MM.1S (cell line): ENCODE measurements at regions not wholly inside any gene's neighbourhood (a gene's known extent, or its start where the extent isn't known, plus 50 kb on each side); places are given as distances from the start of the nearest gene placed in this dataset.

Experiments
- DNase-seq: peaks from one replicate; pipeline ENCODE4 v3.0.0-alpha.2; 2015
- H2AFZ ChIP-seq: fragments of 300-600 bp; sonication (generic); 2 replicates; pipeline ENCODE4 v1.6.0; 2016; ENCODE audit warnings: antibody characterized with exemption, low read length
- H3F3A ChIP-seq: fragments of 300-600 bp; sonication (generic); 2 replicates; pipeline ENCODE4 v1.6.1; 2016; ENCODE audit warnings: mild to moderate bottlenecking, antibody characterized with exemption, low read length, moderate library complexity, mixed read lengths; ENCODE audit not compliant: insufficient read depth
- H3K27ac ChIP-seq: fragments of 300-600 bp; sonication (generic); 2 replicates; pipeline ENCODE4 v1.5.1; 2016; ENCODE audit warnings: mild to moderate bottlenecking, low read length
- H3K27me3 ChIP-seq: fragments of 300-600 bp; sonication (generic); replicated peaks from 2 replicates; pipeline ENCODE4 v1.6.0; 2016; ENCODE audit warnings: low read length; ENCODE audit not compliant: insufficient read depth
- H3K36me3 ChIP-seq: fragments of 300-600 bp; sonication (generic); replicated peaks from 2 replicates; pipeline ENCODE4 v1.6.1; 2016; ENCODE audit warnings: mild to moderate bottlenecking, low read length, mixed read lengths; ENCODE audit not compliant: insufficient read depth
- H3K4me1 ChIP-seq: fragments of 300-600 bp; sonication (generic); 2 replicates; pipeline ENCODE4 v1.6.1; 2016; ENCODE audit warnings: low read length, mixed read lengths
- H3K4me2 ChIP-seq: fragments of 300-600 bp; sonication (generic); 2 replicates; pipeline ENCODE4 v1.6.0; 2016; ENCODE audit warnings: low read depth, low read length
- H3K4me3 ChIP-seq: fragments of 300-600 bp; sonication (generic); 2 replicates; pipeline ENCODE4 v1.5.1; 2016; ENCODE audit warnings: low read length, mixed read lengths
- H3K79me2 ChIP-seq: fragments of 300-600 bp; sonication (generic); 2 replicates; pipeline ENCODE4 v1.6.1; 2016; ENCODE audit warnings: mixed run types, low read length, mixed read lengths
- H3K9ac ChIP-seq: fragments of 300-600 bp; sonication (generic); 2 replicates; pipeline ENCODE4 v1.6.1; 2016; ENCODE audit warnings: low read length, mixed read lengths
- H3K9me2 ChIP-seq: fragments of 300-600 bp; sonication (generic); replicated peaks from 2 replicates; pipeline ENCODE4 v1.6.1; 2016; ENCODE audit warnings: mild to moderate bottlenecking, low read length, mixed read lengths; ENCODE audit not compliant: insufficient read depth
- H3K9me3 ChIP-seq: fragments of 300-600 bp; sonication (generic); replicated peaks from 2 replicates; pipeline ENCODE4 v1.6.1; 2016; ENCODE audit warnings: mild to moderate bottlenecking, low read length, mixed read lengths; ENCODE audit not compliant: insufficient read depth
- H4K20me1 ChIP-seq: fragments of 300-600 bp; sonication (generic); 2 replicates; pipeline ENCODE4 v1.6.1; 2016; ENCODE audit warnings: mild to moderate bottlenecking, low read length, moderate library complexity, mixed read lengths; ENCODE audit not compliant: insufficient read depth
- EZH2 ChIP-seq: fragments of 300-600 bp; sonication (generic); optimal IDR thresholded peaks from 2 replicates; pipeline ENCODE3; 2017; ENCODE audit warnings: low read depth, mild to moderate bottlenecking, antibody characterized with exemption, low read length, mixed read lengths
- EZH2phosphoT487 ChIP-seq: fragments of 300-600 bp; sonication (generic); IDR thresholded peaks from 2 replicates; pipeline ENCODE4 v1.6.1; 2018; ENCODE audit warnings: antibody characterized with exemption, low read length
- TF ChIP-seq, protein P1 (sequence below): fragments of 300-600 bp; sonication (generic); IDR thresholded peaks from 2 replicates; pipeline ENCODE4 v1.5.1; 2016; ENCODE audit warnings: antibody characterized with exemption, low read length, mixed read lengths

DNA sequence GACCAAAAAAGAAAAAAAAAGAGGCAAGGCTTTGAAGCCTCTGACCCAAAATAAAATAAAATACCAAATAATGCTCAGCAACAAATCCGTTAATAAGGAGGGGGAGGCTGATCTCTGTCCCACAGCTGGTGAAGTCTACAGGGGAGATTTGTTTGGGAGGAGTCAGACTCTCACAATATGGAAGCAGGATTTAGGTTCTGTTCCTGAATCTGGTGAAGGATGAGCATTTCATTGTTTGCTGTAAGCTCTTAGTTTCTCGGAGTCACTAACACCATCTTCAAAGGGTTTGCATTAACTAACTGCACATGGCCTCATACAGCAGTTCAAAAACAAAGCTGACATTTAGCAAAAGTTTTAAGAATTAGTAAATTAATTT lies 339.4 kb upstream of the TNP1 start:
- H4K20me1 ChIP-seq = no peaks in the 10 kb centered on the region
- H3K27me3 ChIP-seq = no peaks in the 10 kb centered on the region
- H3K9me3 ChIP-seq = no peaks in the 10 kb centered on the region
- no peaks in the 10 kb centered on the region for H3F3A ChIP-seq
- no peak overlapping the region for H3K4me2 ChIP-seq
- DNase-seq = no peak
- no peaks in the 10 kb centered on the region for H3K79me2 ChIP-seq
- no peak overlapping the region for H3K9ac ChIP-seq
- TF ChIP-seq, protein P1, sequence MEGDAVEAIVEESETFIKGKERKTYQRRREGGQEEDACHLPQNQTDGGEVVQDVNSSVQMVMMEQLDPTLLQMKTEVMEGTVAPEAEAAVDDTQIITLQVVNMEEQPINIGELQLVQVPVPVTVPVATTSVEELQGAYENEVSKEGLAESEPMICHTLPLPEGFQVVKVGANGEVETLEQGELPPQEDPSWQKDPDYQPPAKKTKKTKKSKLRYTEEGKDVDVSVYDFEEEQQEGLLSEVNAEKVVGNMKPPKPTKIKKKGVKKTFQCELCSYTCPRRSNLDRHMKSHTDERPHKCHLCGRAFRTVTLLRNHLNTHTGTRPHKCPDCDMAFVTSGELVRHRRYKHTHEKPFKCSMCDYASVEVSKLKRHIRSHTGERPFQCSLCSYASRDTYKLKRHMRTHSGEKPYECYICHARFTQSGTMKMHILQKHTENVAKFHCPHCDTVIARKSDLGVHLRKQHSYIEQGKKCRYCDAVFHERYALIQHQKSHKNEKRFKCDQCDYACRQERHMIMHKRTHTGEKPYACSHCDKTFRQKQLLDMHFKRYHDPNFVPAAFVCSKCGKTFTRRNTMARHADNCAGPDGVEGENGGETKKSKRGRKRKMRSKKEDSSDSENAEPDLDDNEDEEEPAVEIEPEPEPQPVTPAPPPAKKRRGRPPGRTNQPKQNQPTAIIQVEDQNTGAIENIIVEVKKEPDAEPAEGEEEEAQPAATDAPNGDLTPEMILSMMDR = no peak
- no peak for TF ChIP-seq EZH2phosphoT487
- no peak for TF ChIP-seq EZH2
- H2AFZ ChIP-seq = no peak overlapping the region
- H3K4me3 ChIP-seq = no peak overlapping the region
- H3K36me3 ChIP-seq = no peaks in the 10 kb centered on the region
- no peaks in the 10 kb centered on the region for H3K9me2 ChIP-seq
- no peak overlapping the region for H3K27ac ChIP-seq
- H3K4me1 ChIP-seq = no peaks in the 10 kb centered on the region

DNA sequence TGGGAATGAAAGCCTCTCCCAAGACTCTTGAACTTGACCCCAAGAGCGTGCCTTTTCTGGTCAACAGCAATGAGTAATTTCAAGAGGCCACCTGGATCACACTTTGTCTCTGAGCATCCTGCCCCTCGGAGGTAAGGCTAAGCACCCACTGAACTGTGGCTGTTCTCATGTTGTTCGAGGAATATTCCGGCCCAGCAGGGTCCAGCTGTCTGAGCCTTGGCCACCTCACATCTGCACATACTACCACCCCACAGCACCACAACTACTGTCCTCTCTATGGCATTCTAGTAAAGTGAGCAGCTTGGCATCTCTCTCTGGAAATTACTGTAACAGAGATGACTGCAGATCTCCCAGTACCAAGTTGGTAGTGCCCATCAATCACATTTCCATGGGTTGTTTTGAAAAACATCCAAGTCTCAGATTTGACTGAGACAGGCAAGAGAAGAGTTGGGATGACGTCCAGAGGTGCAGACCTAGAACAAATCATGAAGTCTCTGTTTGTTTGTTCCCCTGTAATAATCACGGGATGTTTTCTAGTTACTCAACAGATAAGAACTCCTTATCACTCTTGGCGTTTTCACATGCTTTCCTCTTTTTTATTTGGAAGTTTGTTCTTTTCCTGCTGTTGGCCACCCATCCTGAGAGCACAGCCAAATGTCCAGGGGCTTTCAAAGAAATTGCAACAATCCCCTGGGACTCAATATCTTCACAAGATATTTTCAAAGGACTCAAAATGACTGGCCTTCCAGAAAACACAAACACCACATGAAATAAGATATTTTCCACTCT lies 336.0 kb upstream of the TNP1 start:
- Histone ChIP-seq H3K27me3 (no peaks in the 10 kb centered on the region), H3K79me2 (no peaks in the 10 kb centered on the region), H4K20me1 (no peaks in the 10 kb centered on the region), H2AFZ (no peak overlapping the region), H3K4me3 (no peak overlapping the region), H3K4me2 (no peak overlapping the region), H3F3A (no peaks in the 10 kb centered on the region), H3K27ac (no peak overlapping the region), H3K4me1 (no peaks in the 10 kb centered on the region), H3K9me3 (no peaks in the 10 kb centered on the region), H3K9ac (no peak overlapping the region), H3K36me3 (no peaks in the 10 kb centered on the region), H3K9me2 (no peaks in the 10 kb centered on the region)
- TF ChIP-seq EZH2phosphoT487 = no peak
- TF ChIP-seq, protein P1 = no peak
- TF ChIP-seq EZH2 = no peak
- no peak for DNase-seq

DNA sequence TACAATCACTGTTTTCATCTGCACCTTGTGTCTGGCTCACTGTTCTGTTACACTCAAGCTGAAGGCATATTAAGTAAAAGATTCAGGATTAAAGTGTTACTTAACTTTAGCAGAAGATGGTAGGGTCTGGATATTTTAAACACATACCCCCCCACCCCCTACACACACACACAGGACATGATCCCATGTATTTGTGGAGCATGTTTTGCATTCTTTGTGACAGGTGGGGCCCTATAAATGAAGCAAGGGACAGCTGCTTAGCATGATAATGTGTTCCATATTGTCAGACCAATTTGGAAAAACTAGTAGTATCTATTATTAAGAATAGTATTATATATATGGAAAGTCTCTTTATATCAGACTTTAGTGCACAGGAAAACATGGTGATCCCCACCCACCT lies 335.2 kb upstream of the TNP1 start:
- no peaks in the 10 kb centered on the region for H3K9me3 ChIP-seq
- TF ChIP-seq EZH2 (no peak), EZH2phosphoT487 (no peak)
- TF ChIP-seq, protein P1 = no peak
- H3K9ac ChIP-seq = no peak overlapping the region
- no peaks in the 10 kb centered on the region for H3K4me1 ChIP-seq
- no peaks in the 10 kb centered on the region for H3F3A ChIP-seq
- no peaks in the 10 kb centered on the region for H3K9me2 ChIP-seq
- no peak overlapping the region for H3K4me3 ChIP-seq
- no peaks in the 10 kb centered on the region for H3K27me3 ChIP-seq
- no peak for DNase-seq
- no peak overlapping the region for H2AFZ ChIP-seq
- no peaks in the 10 kb centered on the region for H3K36me3 ChIP-seq
- no peaks in the 10 kb centered on the region for H4K20me1 ChIP-seq
- no peaks in the 10 kb centered on the region for H3K79me2 ChIP-seq
- no peak overlapping the region for H3K27ac ChIP-seq
- H3K4me2 ChIP-seq = no peak overlapping the region
